Neural cell (in vitro differentiated cells): ENCODE measurements at regions not wholly inside any gene's neighbourhood (a gene's known extent, or its start where the extent isn't known, plus 50 kb on each side); places are given as distances from the start of the nearest gene placed in this dataset.

Experiments
- H2AFZ ChIP-seq: fragments of 200-600, 300-800 bp; sonication (generic), shearing (Covaris generic); 2 replicates; pipeline ENCODE4 v1.6.0; 2014; ENCODE audit warnings: low read depth, mild to moderate bottlenecking, antibody characterized with exemption, low read length, moderate library complexity
- H3F3A ChIP-seq: fragments of 200-600 bp; shearing (Covaris generic); 2 replicates; pipeline ENCODE4 v1.6.1; 2016; ENCODE audit warnings: mild to moderate bottlenecking, moderate library complexity, mixed read lengths, antibody characterized with exemption, low read length; ENCODE audit not compliant: insufficient read depth, poor library complexity, severe bottlenecking
- H3K27ac ChIP-seq: fragments of 200-600, 300-800 bp; sonication (generic), shearing (Covaris generic); 2 replicates; pipeline ENCODE4 v1.5.1; 2014; ENCODE audit warnings: mild to moderate bottlenecking, low read length, moderate library complexity
- H3K27me3 ChIP-seq: fragments of 300-800, 200-600 bp; sonication (generic), shearing (Covaris generic); 2 replicates; pipeline ENCODE4 v1.6.0; 2014; ENCODE audit warnings: mild to moderate bottlenecking, low read depth, low read length, moderate library complexity; ENCODE audit not compliant: insufficient read depth
- H3K36me3 ChIP-seq: fragments of 300-800, 200-600 bp; sonication (generic), shearing (Covaris generic); 2 replicates; pipeline ENCODE4 v1.5.1; 2014; ENCODE audit warnings: mild to moderate bottlenecking, antibody characterized with exemption, low read length, moderate library complexity; ENCODE audit not compliant: insufficient read depth
- H3K4me2 ChIP-seq: fragments of 300-800, 200-600 bp; sonication (generic), shearing (Covaris generic); 2 replicates; pipeline ENCODE4 v1.6.0; 2014; ENCODE audit warnings: mild to moderate bottlenecking, low read length
- H3K4me3 ChIP-seq: fragments of 300-800, 200-600 bp; sonication (generic), shearing (Covaris generic); 2 replicates; pipeline ENCODE4 v1.5.1; 2014; ENCODE audit warnings: mild to moderate bottlenecking, low read length, moderate library complexity
- H3K79me2 ChIP-seq: fragments of 200-600 bp; shearing (Covaris generic); replicated peaks from 2 replicates; pipeline ENCODE4 v1.6.0; 2014; ENCODE audit warnings: mild to moderate bottlenecking, low read length, moderate library complexity; ENCODE audit not compliant: insufficient read depth
- H3K9ac ChIP-seq: fragments of 300-800, 200-600 bp; sonication (generic), shearing (Covaris generic); 2 replicates; pipeline ENCODE4 v1.6.1; 2016; ENCODE audit warnings: mild to moderate bottlenecking, low read length, mixed read lengths
- H3K9me2 ChIP-seq: fragments of 200-600 bp; shearing (Covaris generic); 2 replicates; pipeline ENCODE4 v1.6.1; 2016; ENCODE audit warnings: mild to moderate bottlenecking, low read length, mixed read lengths; ENCODE audit not compliant: insufficient read depth
- H3K9me3 ChIP-seq: fragments of 200-600, 300-800 bp; sonication (generic), shearing (Covaris generic); 2 replicates; pipeline ENCODE4 v1.6.1; 2016; ENCODE audit warnings: mild to moderate bottlenecking, mixed run types, low read length, moderate library complexity, mixed read lengths
- H4K20me1 ChIP-seq: fragments of 200-600 bp; shearing (Covaris generic); 2 replicates; pipeline ENCODE4 v1.6.1; 2016; ENCODE audit warnings: mild to moderate bottlenecking, mixed run types; ENCODE audit not compliant: insufficient read depth
- EP300 ChIP-seq: fragments of 450-650 bp; conservative IDR thresholded peaks from 2 replicates; pipeline ENCODE4 v1.6.1; 2014; ENCODE audit warnings: antibody characterized with exemption, mild to moderate bottlenecking, moderate library complexity; ENCODE audit not compliant: poor library complexity, severe bottlenecking
- EZH2 ChIP-seq: fragments of 200-600, 300-800 bp; shearing (Covaris generic), sonication (generic); IDR thresholded peaks from 2 replicates; pipeline ENCODE4 v1.6.1; 2014; ENCODE audit warnings: antibody characterized with exemption, low read length, borderline replicate concordance, mild to moderate bottlenecking; ENCODE audit not compliant: insufficient read depth, poor library complexity, severe bottlenecking
- MXI1 ChIP-seq: fragments of 450-650 bp; conservative IDR thresholded peaks from 2 replicates; pipeline ENCODE4 v1.6.1; 2014; ENCODE audit warnings: antibody characterized with exemption, mild to moderate bottlenecking; ENCODE audit not compliant: poor library complexity, severe bottlenecking
- POLR2AphosphoS5 ChIP-seq: IDR thresholded peaks from 2 replicates; pipeline ENCODE4 v1.6.1; 2012
- RAD21 ChIP-seq: fragments of 450-650 bp; conservative IDR thresholded peaks from 2 replicates; pipeline ENCODE4 v1.6.1; 2014; ENCODE audit warnings: antibody characterized with exemption, mild to moderate bottlenecking, moderate library complexity
- REST ChIP-seq: IDR thresholded peaks from 2 replicates; pipeline ENCODE4 v1.6.1; 2012; ENCODE audit warnings: borderline replicate concordance
- SMC3 ChIP-seq: fragments of 450-650 bp; conservative IDR thresholded peaks from 2 replicates; pipeline ENCODE4 v1.6.1; 2014; ENCODE audit warnings: antibody characterized with exemption, mild to moderate bottlenecking, moderate library complexity; ENCODE audit not compliant: poor library complexity
- TAF1 ChIP-seq: IDR thresholded peaks from 2 replicates; pipeline ENCODE4 v1.6.1; 2012; ENCODE audit warnings: low read depth
- TF ChIP-seq, protein P1 (sequence below): fragments of 450-650 bp; IDR thresholded peaks from 2 replicates; pipeline ENCODE4 v1.5.1; 2014; ENCODE audit warnings: antibody characterized with exemption, mild to moderate bottlenecking, moderate library complexity; ENCODE audit not compliant: poor library complexity, severe bottlenecking

DNA sequence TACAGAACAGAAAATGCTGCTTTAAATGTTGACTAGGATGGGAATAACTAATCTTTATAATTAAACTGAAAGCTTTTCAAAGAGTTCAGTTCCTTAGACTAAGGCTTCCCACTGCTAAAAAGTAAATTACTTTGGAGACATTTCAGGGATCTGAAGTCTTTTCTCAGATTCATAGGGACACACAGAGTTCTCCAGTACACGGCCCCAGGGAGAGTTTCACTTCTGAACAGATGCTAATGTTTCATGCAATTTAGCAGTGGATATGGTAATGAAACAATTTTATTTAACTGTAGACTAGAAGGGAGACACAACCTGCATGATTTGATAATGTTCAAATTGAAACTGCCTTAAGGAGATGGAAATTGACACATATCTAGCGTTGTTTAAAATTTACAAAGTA is 1282.6 kb downstream of the NCAM2 start:
- Histone ChIP-seq H3K36me3 (no peaks in the 10 kb centered on the region), H3F3A (no peaks in the 10 kb centered on the region), H3K9me3 (no peaks in the 10 kb centered on the region), H3K27me3 (no peaks in the 10 kb centered on the region), H3K4me2 (no peak overlapping the region), H3K79me2 (no peaks in the 10 kb centered on the region), H3K27ac (no peak overlapping the region), H4K20me1 (no peaks in the 10 kb centered on the region), H3K9ac (no peak overlapping the region), H3K9me2 (no peaks in the 10 kb centered on the region), H3K4me3 (no peak overlapping the region), H2AFZ (no peak overlapping the region)
- no peak for TF ChIP-seq TAF1
- no peak for TF ChIP-seq MXI1
- TF ChIP-seq EP300 = no peak
- TF ChIP-seq EZH2 = no peak
- TF ChIP-seq, protein P1, sequence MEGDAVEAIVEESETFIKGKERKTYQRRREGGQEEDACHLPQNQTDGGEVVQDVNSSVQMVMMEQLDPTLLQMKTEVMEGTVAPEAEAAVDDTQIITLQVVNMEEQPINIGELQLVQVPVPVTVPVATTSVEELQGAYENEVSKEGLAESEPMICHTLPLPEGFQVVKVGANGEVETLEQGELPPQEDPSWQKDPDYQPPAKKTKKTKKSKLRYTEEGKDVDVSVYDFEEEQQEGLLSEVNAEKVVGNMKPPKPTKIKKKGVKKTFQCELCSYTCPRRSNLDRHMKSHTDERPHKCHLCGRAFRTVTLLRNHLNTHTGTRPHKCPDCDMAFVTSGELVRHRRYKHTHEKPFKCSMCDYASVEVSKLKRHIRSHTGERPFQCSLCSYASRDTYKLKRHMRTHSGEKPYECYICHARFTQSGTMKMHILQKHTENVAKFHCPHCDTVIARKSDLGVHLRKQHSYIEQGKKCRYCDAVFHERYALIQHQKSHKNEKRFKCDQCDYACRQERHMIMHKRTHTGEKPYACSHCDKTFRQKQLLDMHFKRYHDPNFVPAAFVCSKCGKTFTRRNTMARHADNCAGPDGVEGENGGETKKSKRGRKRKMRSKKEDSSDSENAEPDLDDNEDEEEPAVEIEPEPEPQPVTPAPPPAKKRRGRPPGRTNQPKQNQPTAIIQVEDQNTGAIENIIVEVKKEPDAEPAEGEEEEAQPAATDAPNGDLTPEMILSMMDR = no peak
- no peak for TF ChIP-seq RAD21

DNA sequence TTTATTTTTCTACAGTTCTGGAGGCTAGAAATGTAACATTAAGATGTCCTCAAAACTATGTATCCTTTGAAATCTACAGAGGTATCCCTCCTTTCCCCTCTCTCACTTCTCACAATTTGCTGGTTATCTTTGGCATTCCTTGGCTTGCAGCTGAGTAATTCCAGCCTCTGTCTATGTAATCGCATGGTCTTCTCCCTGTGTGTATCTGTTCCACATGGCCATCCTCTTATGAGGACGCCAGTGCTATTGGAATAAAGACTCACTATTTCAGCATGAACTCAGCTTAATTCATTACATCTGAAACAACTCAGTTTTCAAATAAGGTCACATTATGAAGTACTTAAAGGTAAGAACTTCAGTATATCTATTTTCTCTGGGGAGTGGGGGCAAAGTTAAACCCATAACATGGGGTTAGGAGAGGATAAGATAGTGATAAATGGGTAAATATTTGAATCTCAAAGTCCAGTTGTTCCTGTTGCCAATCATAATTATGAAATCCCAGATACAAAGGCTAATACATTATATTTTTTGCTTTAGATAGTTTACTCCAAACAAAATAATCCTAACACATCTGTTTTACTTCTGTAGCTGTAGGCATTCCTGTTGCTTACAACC is 1290.8 kb downstream of the NCAM2 start:
- no peak overlapping the region for H3K4me2 ChIP-seq
- no peaks in the 10 kb centered on the region for H3K9me3 ChIP-seq
- no peak overlapping the region for H3K27ac ChIP-seq
- no peaks in the 10 kb centered on the region for H3K9me2 ChIP-seq
- H3K4me3 ChIP-seq = no peak overlapping the region
- no peak overlapping the region for H2AFZ ChIP-seq
- H3K9ac ChIP-seq = no peak overlapping the region
- no peaks in the 10 kb centered on the region for H3K27me3 ChIP-seq
- H3K36me3 ChIP-seq = no peaks in the 10 kb centered on the region
- no peaks in the 10 kb centered on the region for H4K20me1 ChIP-seq
- no peaks in the 10 kb centered on the region for H3F3A ChIP-seq
- no peaks in the 10 kb centered on the region for H3K79me2 ChIP-seq
- TF ChIP-seq SMC3 = no peak
- TF ChIP-seq EZH2 = no peak
- no peak for TF ChIP-seq RAD21
- TF ChIP-seq, protein P1 = no peak
- TF ChIP-seq POLR2AphosphoS5 = no peak
- TF ChIP-seq EP300 = no peak
- no peak for TF ChIP-seq REST
- TF ChIP-seq TAF1 = no peak
- no peak for TF ChIP-seq MXI1
